H1 (cell line): ENCODE measurements at regions not wholly inside any gene's neighbourhood (a gene's known extent, or its start where the extent isn't known, plus 50 kb on each side); places are given as distances from the start of the nearest gene placed in this dataset.

ENCODE experiments used
- CTCF ChIA-PET: fragments of 300-600 bp; sonication (Branson Sonifier 250); formaldehyde crosslinking; loops from one replicate; lab custom pipeline; 2021; ENCODE audit not compliant: partially characterized antibody; lab: Charles Lee
- POLR2A ChIA-PET: fragments of 300-600 bp; sonication (Branson Sonifier 250); formaldehyde crosslinking; loops from one replicate; lab custom pipeline; 2021; ENCODE audit warnings: inconsistent platforms; ENCODE audit not compliant: partially characterized antibody; lab: Charles Lee
- DNase-seq, 2 experiments: peaks; one replicate each; pipeline versions ENCODE4 v3.0.0 to v3.0.0-alpha.2; 2010 to 2022; ENCODE audit warnings: low spot score in 2 of 2, low read depth in 1 of 2, mixed read lengths in 1 of 2
- FAIRE-seq: peaks from 2 replicates; lab custom pipeline; 2011; peaks lifted over from hg19 to GRCh38; lab: Jason Lieb, UNC
- H2AFZ ChIP-seq: 2 replicates; pipeline ENCODE4 v1.8.1; 2012; ENCODE audit warnings: low read length, inconsistent platforms
- H2AK5ac ChIP-seq: 2 replicates; pipeline ENCODE4 v1.6.1; 2013; ENCODE audit warnings: low read depth, low read length
- H2BK120ac ChIP-seq: replicated peaks from 2 replicates; pipeline ENCODE3; 2013; ENCODE audit warnings: low read depth, low read length, inconsistent platforms
- H2BK12ac ChIP-seq: 2 replicates; pipeline ENCODE4 v1.6.1; 2013; ENCODE audit warnings: low read depth, low read length
- H2BK15ac ChIP-seq: 2 replicates; pipeline ENCODE4 v1.6.1; 2013; ENCODE audit warnings: low read length
- H2BK20ac ChIP-seq: 2 replicates; pipeline ENCODE4 v1.6.1; 2013; ENCODE audit warnings: low read length
- H2BK5ac ChIP-seq: 2 replicates; pipeline ENCODE4 v1.6.1; 2013; ENCODE audit warnings: low read depth, low read length
- H3K14ac ChIP-seq: 2 replicates; pipeline ENCODE4 v1.6.1; 2013; ENCODE audit warnings: inconsistent platforms; ENCODE audit not compliant: insufficient read length
- H3K18ac ChIP-seq: 2 replicates; pipeline ENCODE4 v1.6.1; 2013; ENCODE audit warnings: low read length; ENCODE audit errors: extremely low read depth
- H3K23ac ChIP-seq: 2 replicates; pipeline ENCODE4 v1.6.1; 2013; ENCODE audit warnings: inconsistent platforms; ENCODE audit not compliant: insufficient read length
- H3K23me2 ChIP-seq: 2 replicates; pipeline ENCODE4 v1.6.1; 2013; ENCODE audit warnings: low read depth, low read length
- H3K27ac ChIP-seq: 2 replicates; pipeline ENCODE4 v1.6.1; 2011; ENCODE audit warnings: low read depth, low read length, inconsistent platforms
- H3K27me3 ChIP-seq, 4 experiments: replicated peaks in 1 of 4; 1 replicate in 1 of 4; 2 replicates in 3 of 4; pipeline versions ENCODE4 v1.6.1 to v1.8.1; 2011 to 2013; ENCODE audit warnings: low read length in 3 of 4, mild to moderate bottlenecking in 3 of 4, inconsistent platforms in 2 of 4, mixed read lengths in 2 of 4, moderate library complexity in 1 of 4; ENCODE audit not compliant: control insufficient read depth in 3 of 4, insufficient read depth in 3 of 4; ENCODE audit errors: extremely low read depth in 1 of 4
- H3K36me3 ChIP-seq, 4 experiments: 2 replicates each; pipeline versions ENCODE4 v1.6.1 to v1.8.1; 2011 to 2013; ENCODE audit warnings: mild to moderate bottlenecking in 4 of 4, low read length in 3 of 4, moderate library complexity in 2 of 4, control low read depth in 1 of 4, inconsistent platforms in 1 of 4; ENCODE audit not compliant: insufficient read depth in 4 of 4, control insufficient read depth in 2 of 4
- H3K4ac ChIP-seq: replicated peaks from 2 replicates; pipeline ENCODE3; 2013; ENCODE audit warnings: low read length, low read depth, mixed read lengths, inconsistent platforms; ENCODE audit not compliant: insufficient read length
- H3K4me1 ChIP-seq, 4 experiments: replicated peaks in 1 of 4; 1 replicate in 1 of 4; 2 replicates in 3 of 4; pipeline versions ENCODE4 v1.6.1 to v1.8.1; 2011 to 2013; ENCODE audit warnings: low read length in 3 of 4, inconsistent platforms in 2 of 4, mixed read lengths in 1 of 4; ENCODE audit not compliant: insufficient read depth in 4 of 4, control insufficient read depth in 3 of 4
- H3K4me2 ChIP-seq, 2 experiments: 2 replicates each; pipeline versions ENCODE4 v1.6.1 to v1.8.1; 2011 to 2013; ENCODE audit warnings: low read depth in 2 of 2, low read length in 2 of 2, control low read depth in 1 of 2, inconsistent platforms in 1 of 2, mild to moderate bottlenecking in 1 of 2; ENCODE audit not compliant: insufficient read depth in 1 of 2
- H3K4me3 ChIP-seq, 4 experiments: fragments of 200-600, 300-600 bp in 1 of 4; sonication (generic), shearing (Covaris generic), sonication (Bioruptor Twin) in 1 of 4; 2 replicates each; pipeline versions ENCODE4 v1.5.1 to v1.8.1; 2011 to 2016; ENCODE audit warnings: low read length in 4 of 4, low read depth in 3 of 4, control low read depth in 2 of 4, inconsistent platforms in 2 of 4, mild to moderate bottlenecking in 2 of 4, mixed read lengths in 1 of 4, moderate library complexity in 1 of 4; ENCODE audit not compliant: insufficient read depth in 2 of 4; ENCODE audit errors: extremely low read depth in 1 of 4
- H3K56ac ChIP-seq: replicated peaks from 2 replicates; pipeline ENCODE3; 2013; ENCODE audit warnings: low read depth, mild to moderate bottlenecking, mixed read lengths, low read length, inconsistent platforms; ENCODE audit not compliant: insufficient read length
- H3K79me1 ChIP-seq: 2 replicates; pipeline ENCODE4 v1.6.1; 2013; ENCODE audit warnings: low read depth, low read length, control low read depth
- H3K79me2 ChIP-seq, 2 experiments: 2 replicates each; pipeline versions ENCODE4 v1.6.1 to v1.8.1; 2012 to 2013; ENCODE audit warnings: low read length in 2 of 2, mild to moderate bottlenecking in 2 of 2, inconsistent platforms in 1 of 2; ENCODE audit not compliant: insufficient read depth in 2 of 2, control insufficient read depth in 1 of 2
- H3K9ac ChIP-seq, 4 experiments: replicated peaks in 1 of 4; 1 replicate in 1 of 4; 2 replicates in 3 of 4; pipeline versions ENCODE4 v1.6.1 to v1.8.1; 2011 to 2013; ENCODE audit warnings: low read depth in 3 of 4, low read length in 3 of 4, control low read depth in 2 of 4, mild to moderate bottlenecking in 2 of 4, moderate library complexity in 2 of 4, inconsistent platforms in 1 of 4; ENCODE audit errors: extremely low read depth in 1 of 4
- H3K9me3 ChIP-seq, 2 experiments: 2 replicates each; pipeline versions ENCODE4 v1.6.1 to v1.8.1; 2012 to 2013; ENCODE audit warnings: mild to moderate bottlenecking in 2 of 2, moderate library complexity in 2 of 2, control low read depth in 1 of 2, inconsistent platforms in 1 of 2, low read depth in 1 of 2, low read length in 1 of 2, mixed read lengths in 1 of 2; ENCODE audit not compliant: insufficient read depth in 2 of 2
- H4K20me1 ChIP-seq, 2 experiments: replicated peaks in 1 of 2; 2 replicates each; pipeline versions ENCODE3 to v1.8.1; 2011 to 2013; ENCODE audit warnings: inconsistent platforms in 2 of 2, low read length in 2 of 2, mild to moderate bottlenecking in 1 of 2; ENCODE audit not compliant: insufficient read depth in 2 of 2, control insufficient read depth in 1 of 2
- H4K5ac ChIP-seq: 2 replicates; pipeline ENCODE4 v1.6.1; 2013; ENCODE audit warnings: low read length, low read depth, mixed read lengths, inconsistent platforms; ENCODE audit not compliant: insufficient read length
- H4K8ac ChIP-seq: 2 replicates; pipeline ENCODE4 v1.8.0; 2013; ENCODE audit warnings: mild to moderate bottlenecking, moderate library complexity, low read length, inconsistent platforms; ENCODE audit not compliant: insufficient read depth; ENCODE audit errors: extremely low read depth
- H4K91ac ChIP-seq: replicated peaks from 2 replicates; pipeline ENCODE3; 2013; ENCODE audit warnings: low read length, mixed read lengths, inconsistent platforms; ENCODE audit not compliant: insufficient read length
- CTCF ChIP-seq, 3 experiments: IDR thresholded peaks; 1 replicate in 2 of 3; 2 replicates in 1 of 3; pipeline versions ENCODE4 v1.5.1 to v1.6.1; 2011; ENCODE audit warnings: low read length in 3 of 3, mild to moderate bottlenecking in 3 of 3, inconsistent platforms in 2 of 3, low read depth in 1 of 3, moderate library complexity in 1 of 3; ENCODE audit not compliant: insufficient read depth in 1 of 3; ENCODE audit errors: control extremely low read depth in 1 of 3
- EP300 ChIP-seq, 2 experiments: IDR thresholded peaks; 1 replicate in 1 of 2; 2 replicates in 1 of 2; pipeline ENCODE4 v1.6.1; 2011 to 2012; ENCODE audit warnings: low read depth in 2 of 2, low read length in 2 of 2, mild to moderate bottlenecking in 2 of 2, borderline replicate concordance in 1 of 2, inconsistent platforms in 1 of 2, moderate library complexity in 1 of 2
- JUND ChIP-seq: IDR thresholded peaks from 2 replicates; pipeline ENCODE4 v1.6.1; 2011; ENCODE audit warnings: mild to moderate bottlenecking, improper control_type of control experiment, low read length
- POLR2A ChIP-seq, 2 experiments: IDR thresholded peaks; 1 replicate in 1 of 2; 2 replicates in 1 of 2; pipeline ENCODE4 v1.6.1; 2011; ENCODE audit warnings: low read depth in 2 of 2, low read length in 2 of 2, mild to moderate bottlenecking in 2 of 2; ENCODE audit errors: control extremely low read depth in 1 of 2
- RAD21 ChIP-seq, 2 experiments: IDR thresholded peaks in 1 of 2; conservative IDR thresholded peaks in 1 of 2; 2 replicates each; pipeline ENCODE4 v1.6.1; 2011; ENCODE audit warnings: low read depth in 2 of 2, low read length in 2 of 2, improper control_type of control experiment in 1 of 2, inconsistent platforms in 1 of 2, mild to moderate bottlenecking in 1 of 2, moderate library complexity in 1 of 2
- SIN3A ChIP-seq, 2 experiments: IDR thresholded peaks in 1 of 2; conservative IDR thresholded peaks in 1 of 2; 2 replicates each; pipeline ENCODE4 v1.6.1; 2011 to 2012; ENCODE audit warnings: low read length in 2 of 2, improper control_type of control experiment in 1 of 2, low read depth in 1 of 2, mild to moderate bottlenecking in 1 of 2
- TAF7 ChIP-seq: optimal IDR thresholded peaks from 2 replicates; pipeline ENCODE3; 2011; ENCODE audit warnings: low read depth, mild to moderate bottlenecking, inconsistent platforms, low read length, moderate library complexity, borderline replicate concordance
- USF2 ChIP-seq: IDR thresholded peaks from 2 replicates; pipeline ENCODE4 v1.6.1; 2011; ENCODE audit warnings: low read length, improper control_type of control experiment
- WGBS, 2 experiments: shearing (Covaris generic) in 1 of 2; methylation state at CpG; one replicate each; pipeline versions ENCODE4 v1.1.6 to v1.1.7; 2013 to 2015; ENCODE audit warnings: low lambda C conversion rate in 2 of 2, mixed read lengths in 2 of 2, inconsistent platforms in 1 of 2, low coverage in 1 of 2, missing lambda C conversion rate in 1 of 2; ENCODE audit not compliant: insufficient replicate concordance in 2 of 2, insufficient coverage in 1 of 2, insufficient read length in 1 of 2; ENCODE audit errors: extremely low coverage in 1 of 2, missing lambda C conversion rate in 1 of 2; 5-methylcytosine and 5-hydroxymethylcytosine counted together

- Histone ChIP-seq H3K14ac (no peak overlapping the region), H3K4ac (no peak overlapping the region), H2BK12ac (0 out of 2 replicates have a peak overlapping the region, but pooled peaks have one; percentile 80), H4K5ac (no peak overlapping the region), H2BK15ac (peak overlapping the region; percentile 53; the same call in 1 of the 2 replicates), H3K79me2 (no peaks in the 10 kb centered on the region), H3K4me2 (no peak overlapping the region), H4K20me1 (peaks cover 0 to 6% of the 10 kb centered on the region in 2 experiments), H3K27ac (no peak overlapping the region), H3K4me1 (peaks cover 0 to 8% (median 4%) of the 10 kb centered on the region in 4 experiments; a peak in 6 of 7 replicates), H3K56ac (no peak overlapping the region), H4K8ac (no peak overlapping the region), H3K36me3 (no peaks in the 10 kb centered on the region), H4K91ac (no peak overlapping the region), H3K9me3 (no peaks in the 10 kb centered on the region), H3K23me2 (peaks cover 9% of the 10 kb centered on the region; the same call in 1 of the 2 replicates), H3K23ac (no peak overlapping the region), H2AK5ac (no peak overlapping the region), H2AFZ (no peak overlapping the region), H3K27me3 (peaks cover 0 to 8% (median 1%) of the 10 kb centered on the region in 4 experiments; a peak in 4 of 7 replicates), H2BK20ac (no peak overlapping the region), H3K18ac (no peak overlapping the region; the same call in 1 of the 2 replicates), H2BK120ac (no peak overlapping the region), H3K4me3 (no peak overlapping the region), H3K79me1 (no peaks in the 10 kb centered on the region), H2BK5ac (no peak overlapping the region), H3K9ac (no peak overlapping the region)
- CTCF ChIA-PET, result interaction anchor here (0.9 to 19.6 kb wide), 16 partner anchors 8 to 232 kb away, joined by 3 to 239 read pairs (median 5); no protein-coding TSS in a partner anchor
- POLR2A ChIA-PET, result interaction anchor here (1.0 kb wide), 1 partner anchor 14 kb away, joined by 3 read pairs; no protein-coding TSS in a partner anchor
- DNase-seq (no peak), FAIRE-seq (no peak)
- WGBS, 2 experiments, result 57% methylated on average over 9 of the region's 9 CpGs; no CpG with 5 or more reads in 1 of the 2 experiments
- no peak for TF ChIP-seq TAF7
- peak in 1 of 2 experiments; percentile 58; a peak in 1 of 4 replicates for TF ChIP-seq SIN3A (conservative IDR thresholded peaks at IDR 0.05 in 1 of 2, IDR thresholded peaks at IDR 0.05 in 1 of 2; ENCODE audit: low read depth in 1 of 2, low read length in 2 of 2)
- TF ChIP-seq CTCF (IDR thresholded peaks at IDR 0.05; ENCODE audit: control extremely low read depth in 1 of 3, insufficient read depth in 1 of 3, low read depth in 1 of 3, low read length in 3 of 3), result peak; percentile 28 to 53 (median 49); a peak in 3 of 4 replicates
- TF ChIP-seq POLR2A (IDR thresholded peaks at IDR 0.05; ENCODE audit: control extremely low read depth in 1 of 2, low read depth in 2 of 2, low read length in 2 of 2), result no peak
- peak; percentile 7 to 34; a peak in 1 of 4 replicates for TF ChIP-seq RAD21 (IDR thresholded peaks at IDR 0.05 in 1 of 2, conservative IDR thresholded peaks at IDR 0.05 in 1 of 2; ENCODE audit: low read depth in 2 of 2, low read length in 2 of 2)
- no peak for TF ChIP-seq JUND
- no peak for TF ChIP-seq EP300 (IDR thresholded peaks at IDR 0.05; ENCODE audit: borderline replicate concordance in 1 of 2, low read depth in 2 of 2, low read length in 2 of 2)
- no peak for TF ChIP-seq USF2
These were observed 95.1 kb upstream of the FOXP4 start for GRCh38 chr6:41451039-41451438.
